HG02973 (cell line): ENCODE measurements at regions not wholly inside any gene's neighbourhood (a gene's known extent, or its start where the extent isn't known, plus 50 kb on each side); places are given as distances from the start of the nearest gene placed in this dataset.

ENCODE experiments used
- ATAC-seq: cut with Tn5 transposase; IDR thresholded peaks from one replicate; pipeline ENCODE4 v1.9.1; 2021; ENCODE audit warnings: moderate library complexity; ENCODE audit not compliant: unreplicated experiment

- no peak for ATAC-seq
These were observed 222.5 kb upstream of the PRICKLE1 start for GRCh38 chr12:42812086-42812485.

DNA sequence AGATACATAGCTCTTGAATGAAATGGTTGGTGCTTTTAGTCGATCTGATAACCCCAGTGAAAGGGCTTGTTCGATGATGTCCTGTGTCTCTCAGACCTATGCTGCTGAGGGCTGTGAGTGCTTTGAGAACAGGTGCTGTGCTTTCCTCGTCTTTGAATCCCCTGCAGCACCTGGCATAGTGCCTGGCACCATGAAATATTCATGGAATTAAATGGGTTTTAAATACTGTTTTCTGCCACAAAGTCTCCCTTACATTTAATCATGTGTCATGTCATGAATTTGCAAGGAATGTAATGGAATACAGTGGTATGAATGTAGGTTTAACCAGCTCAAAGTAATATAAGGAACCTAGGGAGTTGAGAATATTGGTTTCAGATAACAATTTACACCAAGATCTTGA, 220.5 kb upstream of the PRICKLE1 start:
- ATAC-seq = no peak

DNA sequence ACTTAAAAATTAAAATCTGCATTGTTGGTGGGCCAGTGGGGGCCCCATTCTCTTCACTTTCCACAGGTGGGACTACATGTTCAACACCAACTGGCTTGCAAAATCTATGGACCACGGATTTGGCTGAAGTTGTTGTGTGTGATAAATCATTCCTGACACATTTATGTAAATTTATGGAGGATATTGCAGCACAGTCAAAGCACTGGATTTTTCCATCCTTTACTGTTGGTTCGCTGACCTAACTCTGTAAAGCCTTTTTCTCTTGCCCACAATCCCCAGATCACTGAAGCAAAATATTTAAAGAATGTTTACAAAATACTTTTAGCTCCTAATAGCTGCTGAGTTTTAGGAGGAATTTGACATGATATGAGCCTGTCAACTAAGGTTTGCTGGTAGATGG, 219.7 kb upstream of the PRICKLE1 start:
- ATAC-seq = no peak

GRCh38 chr12:42807766-42808165, 218.2 kb upstream of the PRICKLE1 start:
- no peak for ATAC-seq

DNA sequence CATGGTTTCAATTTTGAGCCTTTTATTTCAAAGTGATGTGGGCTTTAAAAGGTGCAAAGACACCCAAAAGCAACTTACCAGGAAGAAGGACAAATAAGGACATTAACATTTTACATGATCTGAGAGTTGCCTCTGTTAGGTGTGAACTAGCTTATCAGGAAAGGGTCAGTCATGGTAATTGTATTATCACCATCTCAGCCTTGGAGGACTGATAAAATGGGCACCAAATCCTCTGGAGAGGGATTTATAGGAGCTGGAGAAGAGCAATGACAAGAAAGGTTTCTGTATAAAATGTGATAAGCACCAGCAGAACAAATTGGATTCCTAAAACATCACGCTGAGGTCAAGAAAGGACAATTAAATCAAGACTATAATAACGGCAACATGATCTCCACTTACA, 217.7 kb upstream of the PRICKLE1 start:
- no peak for ATAC-seq

DNA sequence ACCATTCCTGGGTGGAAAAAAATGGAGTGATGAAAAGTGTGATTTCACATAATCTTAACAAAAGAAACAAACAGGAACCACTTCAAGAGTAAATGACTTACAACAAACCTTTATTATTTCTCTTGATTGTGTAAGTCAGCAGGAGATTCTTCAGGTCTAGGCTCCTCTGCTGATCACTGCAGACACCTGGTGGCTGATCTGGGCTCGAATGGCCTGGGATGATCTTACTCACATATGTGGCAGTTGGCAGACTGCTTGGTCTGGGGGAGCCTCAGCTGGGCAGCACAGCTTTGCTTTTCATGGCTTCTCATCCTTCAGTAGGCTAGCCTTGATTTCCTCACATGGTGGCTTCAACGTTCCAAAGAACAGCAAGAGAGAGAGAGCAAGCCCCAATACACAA, 215.4 kb upstream of the PRICKLE1 start:
- ATAC-seq = no peak

DNA sequence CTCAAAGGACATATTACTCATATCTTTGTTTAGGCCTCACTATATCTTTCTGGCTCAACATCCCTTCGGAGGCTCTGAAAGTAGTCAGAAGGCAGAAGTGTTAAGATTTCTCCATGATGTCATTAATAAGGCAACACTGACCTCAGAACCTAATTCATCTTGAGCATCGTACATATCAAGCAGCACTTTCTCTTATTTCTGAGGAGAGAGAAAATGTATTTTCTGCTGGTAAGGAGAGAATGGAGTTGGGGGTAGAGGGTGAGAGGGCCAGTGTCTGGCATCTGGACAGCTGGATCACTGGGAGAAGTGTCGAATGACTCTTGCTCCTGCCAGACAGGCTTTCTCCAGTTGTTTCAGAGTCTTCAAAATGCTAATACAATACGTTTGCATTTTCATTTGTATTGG, 213.2 kb upstream of the PRICKLE1 start:
- ATAC-seq = no peak

DNA sequence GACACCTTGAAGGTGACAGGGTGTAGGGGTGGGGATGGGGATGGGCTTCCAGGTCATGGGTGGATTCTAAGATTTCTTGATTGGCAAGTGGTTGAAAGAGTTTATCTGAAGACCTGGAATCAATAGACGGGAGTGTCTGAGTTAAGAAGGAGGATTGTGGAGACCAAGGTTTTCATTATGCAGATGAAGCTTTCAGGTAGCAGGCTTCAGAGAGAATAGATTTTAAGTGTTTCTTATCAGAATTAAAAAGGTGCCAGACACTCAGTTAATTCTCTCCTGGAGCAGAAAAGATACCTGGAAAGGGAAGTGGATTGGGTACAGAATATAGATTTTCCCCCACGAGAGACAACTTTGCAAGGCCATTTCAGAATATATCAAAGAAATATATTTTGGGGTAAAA, 211.7 kb upstream of the PRICKLE1 start:
- ATAC-seq = no peak

DNA sequence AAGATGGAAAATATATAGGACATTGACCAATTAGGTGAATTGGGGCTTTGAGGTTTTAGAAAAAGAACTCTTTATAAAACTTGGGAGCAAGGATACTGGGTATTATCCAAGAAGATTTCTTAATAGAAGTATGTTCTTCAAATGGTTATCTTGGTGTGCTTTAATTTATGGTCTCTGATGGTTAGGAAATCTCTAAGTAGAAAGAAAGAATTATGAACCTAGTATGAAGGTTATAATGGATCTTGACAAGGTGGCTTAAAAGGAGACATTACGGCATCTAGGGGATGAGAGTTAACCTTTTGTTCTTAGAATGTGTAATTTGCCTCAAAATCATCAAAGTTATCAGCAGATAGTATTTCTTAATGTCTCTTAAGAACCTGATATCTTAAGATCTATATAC, 210.4 kb upstream of the PRICKLE1 start:
- no peak for ATAC-seq

- no peak for ATAC-seq
These were observed 209.4 kb upstream of the PRICKLE1 start for GRCh38 chr12:42798811-42799438.

GRCh38 chr12:42794806-42795205, 205.3 kb upstream of the PRICKLE1 start:
- no peak for ATAC-seq

- no peak for ATAC-seq
These were observed 203.6 kb upstream of the PRICKLE1 start for GRCh38 chr12:42793166-42793565.

GRCh38 chr12:42792265-42792664, 202.7 kb upstream of the PRICKLE1 start:
- no peak for ATAC-seq

DNA sequence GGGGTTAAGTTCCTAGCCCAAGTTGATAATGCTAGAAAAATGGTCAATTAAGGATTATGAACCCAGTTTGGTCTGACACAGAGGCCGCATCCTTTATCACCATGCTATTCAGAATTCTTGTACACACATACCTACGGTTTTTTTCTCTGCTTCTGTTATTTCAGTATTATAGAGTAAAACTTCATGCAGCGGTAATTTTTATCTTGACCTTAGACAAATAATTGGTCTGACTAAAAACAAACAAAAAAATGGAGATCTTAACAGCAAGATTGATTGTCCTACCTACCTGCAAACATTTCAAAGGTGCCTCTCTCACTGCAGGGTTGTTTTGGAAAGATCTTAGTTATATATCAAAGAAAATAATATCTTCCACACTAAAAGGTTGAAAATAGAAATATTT, 201.9 kb upstream of the PRICKLE1 start:
- ATAC-seq = no peak

GRCh38 chr12:42790761-42791151, 201.2 kb upstream of the PRICKLE1 start:
- ATAC-seq = no peak

GRCh38 chr12:42789808-42790760, 200.5 kb upstream of the PRICKLE1 start:
- ATAC-seq = no peak

- ATAC-seq = no peak
These were observed 197.0 kb upstream of the PRICKLE1 start for GRCh38 chr12:42786400-42787148.

- no peak for ATAC-seq
These were observed 196.4 kb upstream of the PRICKLE1 start for GRCh38 chr12:42785944-42786343.

DNA sequence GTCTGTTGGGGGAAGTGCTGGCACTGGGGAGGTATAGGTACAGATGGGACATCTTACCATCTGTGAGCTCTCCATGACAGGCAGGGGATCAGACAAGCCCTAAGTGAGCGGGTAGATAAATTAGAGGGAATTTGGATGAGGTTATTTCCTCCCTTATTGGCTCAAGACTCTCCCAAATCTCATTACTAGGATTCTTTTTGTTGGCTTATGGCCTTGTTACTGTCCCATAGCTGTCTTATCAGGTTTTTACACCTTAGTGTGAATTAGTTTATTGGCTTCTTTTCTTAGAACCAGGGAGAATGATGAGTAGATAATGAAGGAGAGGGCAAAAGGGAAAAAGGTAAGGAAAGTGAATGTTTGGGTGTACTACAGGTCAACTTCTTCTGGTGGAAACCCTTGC, 191.1 kb upstream of the PRICKLE1 start:
- ATAC-seq = no peak

DNA sequence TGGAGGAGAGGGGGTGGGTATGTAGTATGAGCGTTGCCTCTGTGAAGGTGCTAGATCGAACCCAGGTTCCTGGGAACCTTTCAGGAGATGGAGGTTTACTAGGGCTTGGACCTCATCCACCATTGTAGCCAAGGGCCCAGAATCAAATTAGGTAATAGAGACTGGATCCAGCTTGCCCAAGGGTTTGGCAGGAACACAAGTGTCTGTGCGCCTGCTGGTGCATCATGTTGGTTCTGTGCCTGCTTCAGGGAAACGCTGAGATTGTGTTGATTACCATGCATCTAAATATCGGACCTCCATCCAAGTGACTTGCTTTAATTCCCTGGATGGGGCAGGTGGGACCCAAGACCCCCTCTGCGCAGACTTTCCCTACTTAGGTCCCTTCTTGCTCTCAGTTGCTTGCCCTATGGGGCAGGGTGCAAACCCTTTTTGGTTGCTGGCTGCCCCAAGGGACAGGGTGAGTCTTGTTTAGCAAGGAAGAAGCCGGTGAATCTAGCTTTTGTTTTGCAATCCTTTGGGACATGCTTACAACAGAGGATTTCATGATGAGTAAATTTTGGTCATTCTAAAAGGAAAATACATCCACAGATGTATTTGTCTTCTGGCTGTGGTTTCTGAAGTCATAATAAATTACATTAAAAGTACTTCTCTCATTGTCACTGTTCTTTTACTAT, 189.8 kb upstream of the PRICKLE1 start:
- ATAC-seq = no peak

GRCh38 chr12:42776396-42776795, 186.8 kb upstream of the PRICKLE1 start:
- ATAC-seq = no peak
